Keratinocyte (primary cell): ENCODE measurements at regions not wholly inside any gene's neighbourhood (a gene's known extent, or its start where the extent isn't known, plus 50 kb on each side); places are given as distances from the start of the nearest gene placed in this dataset.

Source experiments
- DNase-seq: peaks from one replicate; pipeline ENCODE4 v3.0.0-alpha.2; 2011; ENCODE audit warnings: low read depth, missing footprints, low spot score
- FAIRE-seq: peaks from 2 replicates; lab custom pipeline; 2011; peaks lifted over from hg19 to GRCh38; lab: Jason Lieb, UNC
- H2AFZ ChIP-seq: 2 replicates; pipeline ENCODE4 v1.6.0; 2012; ENCODE audit warnings: low read length, control low read depth, inconsistent platforms; ENCODE audit not compliant: control insufficient read depth
- H3K27ac ChIP-seq: 2 replicates; pipeline ENCODE4 v1.5.1; 2011; ENCODE audit warnings: low read length; ENCODE audit not compliant: control insufficient read depth, insufficient read depth
- H3K27me3 ChIP-seq: 3 replicates; pipeline ENCODE4 v1.6.0; 2011; ENCODE audit warnings: low read length; ENCODE audit not compliant: control insufficient read depth, insufficient read depth; ENCODE audit errors: extremely low read depth
- H3K36me3 ChIP-seq, 2 experiments: 2 replicates in 1 of 2; 3 replicates in 1 of 2; pipeline ENCODE4 v1.5.1; 2011; ENCODE audit warnings: low read length in 2 of 2, mild to moderate bottlenecking in 1 of 2; ENCODE audit not compliant: control insufficient read depth in 2 of 2, insufficient read depth in 2 of 2; ENCODE audit errors: extremely low read depth in 1 of 2
- H3K4me1 ChIP-seq: 3 replicates; pipeline ENCODE4 v1.5.1; 2011; ENCODE audit warnings: low read length; ENCODE audit not compliant: control insufficient read depth, insufficient read depth; ENCODE audit errors: extremely low read depth
- H3K4me2 ChIP-seq: 3 replicates; pipeline ENCODE4 v1.6.0; 2011; ENCODE audit warnings: low read depth, low read length; ENCODE audit not compliant: control insufficient read depth, insufficient read depth; ENCODE audit errors: extremely low read depth
- H3K4me3 ChIP-seq, 3 experiments: fragments of 200-600 bp in 1 of 3; sonication (generic) in 1 of 3; 2 replicates in 2 of 3; 3 replicates in 1 of 3; pipeline ENCODE4 v1.5.1; 2011 to 2016; ENCODE audit warnings: low read length in 3 of 3, mild to moderate bottlenecking in 3 of 3, control low read depth in 2 of 3, inconsistent platforms in 1 of 3, low read depth in 1 of 3, mixed read lengths in 1 of 3, mixed run types in 1 of 3, moderate library complexity in 1 of 3; ENCODE audit not compliant: control insufficient read depth in 2 of 3, insufficient read depth in 2 of 3; ENCODE audit errors: extremely low read depth in 1 of 3
- H3K79me2 ChIP-seq: 2 replicates; pipeline ENCODE4 v1.6.0; 2012; ENCODE audit warnings: low read length; ENCODE audit not compliant: control insufficient read depth, insufficient read depth
- H3K9ac ChIP-seq: 3 replicates; pipeline ENCODE4 v1.6.0; 2011; ENCODE audit warnings: low read length; ENCODE audit not compliant: control insufficient read depth, insufficient read depth; ENCODE audit errors: extremely low read depth
- H3K9me1 ChIP-seq: 3 replicates; pipeline ENCODE4 v1.6.0; 2011; ENCODE audit warnings: low read length; ENCODE audit not compliant: control insufficient read depth, insufficient read depth; ENCODE audit errors: extremely low read depth
- H3K9me3 ChIP-seq: 2 replicates; pipeline ENCODE4 v1.5.1; 2012; ENCODE audit warnings: low read depth, low read length; ENCODE audit not compliant: control insufficient read depth
- H4K20me1 ChIP-seq: 3 replicates; pipeline ENCODE4 v1.6.0; 2011; ENCODE audit warnings: low read length; ENCODE audit not compliant: control insufficient read depth, insufficient read depth; ENCODE audit errors: extremely low read depth
- EZH2 ChIP-seq: IDR thresholded peaks from one replicate; pipeline ENCODE4 v1.6.1; 2012; ENCODE audit warnings: inconsistent platforms, mild to moderate bottlenecking, low read length, moderate library complexity
- dilution Hi-C: fragments of 300-500 bp; cut with MboI; formaldehyde crosslinking; loops from one replicate; pipeline ENCODE4 v1.7.0; 2020; ENCODE audit warnings: low sequenced_read_pairs; ENCODE audit not compliant: extremely low pct_ligation_motif_present
- TF ChIP-seq, protein P1 (sequence below), 3 experiments: IDR thresholded peaks in 1 of 3; conservative IDR thresholded peaks in 1 of 3; optimal IDR thresholded peaks in 1 of 3; 2 replicates in 2 of 3; 3 replicates in 1 of 3; pipeline versions ENCODE3 to v1.5.1; 2011; ENCODE audit warnings: low read length in 3 of 3, mild to moderate bottlenecking in 3 of 3, moderate library complexity in 2 of 3, control low read depth in 1 of 3, inconsistent platforms in 1 of 3; ENCODE audit not compliant: insufficient read depth in 2 of 3; ENCODE audit errors: extremely low read depth in 1 of 3

DNA sequence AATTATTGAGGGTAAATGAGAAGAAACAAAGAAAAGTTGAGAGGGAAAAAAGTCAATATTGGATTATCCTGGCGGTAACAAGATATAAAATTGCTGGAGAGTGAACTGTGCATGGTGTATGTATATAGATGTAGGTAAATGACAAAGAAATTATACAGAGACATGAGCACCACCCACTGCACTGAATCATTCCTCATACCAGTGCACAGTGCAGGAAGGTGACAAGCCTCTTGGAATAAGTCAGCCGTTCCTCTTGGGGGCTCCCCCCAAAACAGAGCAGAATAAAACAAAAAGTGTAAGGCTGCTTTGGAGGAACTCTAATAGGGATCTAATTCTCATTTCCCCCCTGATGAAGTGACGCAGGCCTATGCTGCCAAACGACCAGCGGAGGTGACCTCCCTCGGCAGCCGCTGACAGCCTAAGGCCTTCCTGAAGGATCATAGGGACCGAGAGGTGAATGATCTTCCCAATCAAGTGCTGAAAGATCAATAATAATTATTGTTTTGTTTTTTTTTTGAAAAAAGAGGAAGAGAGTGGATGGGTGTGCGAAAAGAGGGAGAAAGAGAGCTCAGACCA lies 245.0 kb downstream of the PSAT1 start:
- Histone ChIP-seq H3K36me3 (no peaks in the 10 kb centered on the region), H3K27me3 (no peaks in the 10 kb centered on the region), H3K9ac (no peak overlapping the region), H3K27ac (no peak overlapping the region), H3K79me2 (no peaks in the 10 kb centered on the region), H3K4me2 (no peak overlapping the region), H2AFZ (no peak overlapping the region), H3K4me1 (no peaks in the 10 kb centered on the region), H3K4me3 (no peak overlapping the region), H3K9me3 (no peaks in the 10 kb centered on the region), H4K20me1 (no peaks in the 10 kb centered on the region), H3K9me1 (no peaks in the 10 kb centered on the region)
- DNase-seq (no peak), FAIRE-seq (no peak)
- dilution Hi-C loops, result no loop called here
- TF ChIP-seq, protein P1, sequence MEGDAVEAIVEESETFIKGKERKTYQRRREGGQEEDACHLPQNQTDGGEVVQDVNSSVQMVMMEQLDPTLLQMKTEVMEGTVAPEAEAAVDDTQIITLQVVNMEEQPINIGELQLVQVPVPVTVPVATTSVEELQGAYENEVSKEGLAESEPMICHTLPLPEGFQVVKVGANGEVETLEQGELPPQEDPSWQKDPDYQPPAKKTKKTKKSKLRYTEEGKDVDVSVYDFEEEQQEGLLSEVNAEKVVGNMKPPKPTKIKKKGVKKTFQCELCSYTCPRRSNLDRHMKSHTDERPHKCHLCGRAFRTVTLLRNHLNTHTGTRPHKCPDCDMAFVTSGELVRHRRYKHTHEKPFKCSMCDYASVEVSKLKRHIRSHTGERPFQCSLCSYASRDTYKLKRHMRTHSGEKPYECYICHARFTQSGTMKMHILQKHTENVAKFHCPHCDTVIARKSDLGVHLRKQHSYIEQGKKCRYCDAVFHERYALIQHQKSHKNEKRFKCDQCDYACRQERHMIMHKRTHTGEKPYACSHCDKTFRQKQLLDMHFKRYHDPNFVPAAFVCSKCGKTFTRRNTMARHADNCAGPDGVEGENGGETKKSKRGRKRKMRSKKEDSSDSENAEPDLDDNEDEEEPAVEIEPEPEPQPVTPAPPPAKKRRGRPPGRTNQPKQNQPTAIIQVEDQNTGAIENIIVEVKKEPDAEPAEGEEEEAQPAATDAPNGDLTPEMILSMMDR (optimal IDR thresholded peaks at IDR 0.05 in 1 of 3, IDR thresholded peaks at IDR 0.05 in 1 of 3, conservative IDR thresholded peaks at IDR 0.05 in 1 of 3; ENCODE audit: extremely low read depth in 1 of 3, insufficient read depth in 2 of 3, low read length in 3 of 3), result no peak
- no peak for TF ChIP-seq EZH2

DNA sequence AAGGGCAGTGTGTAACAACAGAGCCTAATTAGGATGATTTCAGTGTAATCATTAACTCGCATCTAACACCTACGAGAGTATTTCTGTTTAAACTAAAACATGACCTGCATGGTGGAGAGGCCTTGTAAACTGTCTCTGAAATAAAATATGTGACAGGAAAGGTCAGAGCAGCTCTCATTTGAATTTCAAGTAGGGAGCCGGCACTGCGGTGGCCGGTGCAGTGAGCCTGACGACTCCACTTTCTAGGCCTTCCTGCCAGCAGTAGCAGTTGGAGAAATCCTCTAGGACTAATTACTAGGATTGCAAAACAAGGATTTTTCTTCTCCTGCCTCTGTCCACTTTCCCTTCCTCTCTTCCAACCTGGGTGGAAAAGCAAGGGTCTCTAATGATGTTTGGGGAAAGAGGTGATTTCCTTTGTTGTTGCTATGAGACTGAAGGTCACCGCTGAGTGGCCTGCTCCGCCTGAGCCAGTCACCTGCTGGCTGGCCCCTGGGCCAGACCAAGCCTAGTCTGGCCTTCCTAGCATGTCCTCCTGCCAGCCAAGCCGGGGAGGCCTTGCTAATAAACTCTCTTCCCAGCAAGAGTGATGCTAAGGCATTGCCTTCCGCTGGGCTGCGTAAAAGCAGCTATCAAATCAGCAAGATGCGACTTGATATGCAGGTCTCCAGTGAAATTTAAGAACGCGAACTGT lies 245.7 kb downstream of the PSAT1 start:
- Histone ChIP-seq H4K20me1 (no peaks in the 10 kb centered on the region), H3K9me1 (no peaks in the 10 kb centered on the region), H2AFZ (no peak overlapping the region), H3K36me3 (no peaks in the 10 kb centered on the region), H3K9me3 (no peaks in the 10 kb centered on the region), H3K4me2 (no peak overlapping the region), H3K27ac (no peak overlapping the region), H3K9ac (no peak overlapping the region), H3K27me3 (no peaks in the 10 kb centered on the region), H3K4me3 (no peak overlapping the region), H3K79me2 (no peaks in the 10 kb centered on the region), H3K4me1 (no peaks in the 10 kb centered on the region)
- TF ChIP-seq, protein P1 (optimal IDR thresholded peaks at IDR 0.05 in 1 of 3, IDR thresholded peaks at IDR 0.05 in 1 of 3, conservative IDR thresholded peaks at IDR 0.05 in 1 of 3; ENCODE audit: extremely low read depth in 1 of 3, insufficient read depth in 2 of 3, low read length in 3 of 3), result no peak
- TF ChIP-seq EZH2, result no peak
- DNase-seq (no peak), FAIRE-seq (no peak)
- dilution Hi-C loops, result no loop called here
